ENCODE measurements at regions not wholly inside any gene's neighbourhood (a gene's known extent, or its start where the extent isn't known, plus 50 kb on each side); places are given as distances from the start of the nearest gene placed in this dataset.

DNA sequence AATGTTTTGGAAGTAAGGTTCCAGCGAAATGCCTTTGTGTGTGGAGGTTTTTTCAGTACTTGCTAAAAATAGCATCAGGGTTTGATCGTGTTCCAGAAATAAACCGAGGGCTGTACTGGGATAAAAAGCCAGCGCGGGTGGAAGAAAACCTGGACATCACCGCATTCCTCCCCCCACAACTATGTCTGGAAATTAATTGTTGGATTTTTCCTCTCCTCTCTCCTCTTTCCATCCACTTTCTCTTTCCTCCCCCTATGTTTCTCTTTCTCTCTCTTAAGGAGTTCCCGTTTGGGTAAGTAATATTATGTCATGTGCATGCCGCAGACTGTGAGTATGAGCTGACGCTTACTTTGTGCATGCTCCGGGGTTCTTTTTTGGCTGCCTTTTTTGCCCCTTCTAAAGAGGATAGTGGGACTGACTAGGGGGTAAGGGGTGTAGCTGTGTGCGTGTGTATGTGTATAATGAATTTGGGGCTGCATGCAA is 104.2 kb upstream of the HSD17B12 start:
- DNase-seq = no peak

DNA sequence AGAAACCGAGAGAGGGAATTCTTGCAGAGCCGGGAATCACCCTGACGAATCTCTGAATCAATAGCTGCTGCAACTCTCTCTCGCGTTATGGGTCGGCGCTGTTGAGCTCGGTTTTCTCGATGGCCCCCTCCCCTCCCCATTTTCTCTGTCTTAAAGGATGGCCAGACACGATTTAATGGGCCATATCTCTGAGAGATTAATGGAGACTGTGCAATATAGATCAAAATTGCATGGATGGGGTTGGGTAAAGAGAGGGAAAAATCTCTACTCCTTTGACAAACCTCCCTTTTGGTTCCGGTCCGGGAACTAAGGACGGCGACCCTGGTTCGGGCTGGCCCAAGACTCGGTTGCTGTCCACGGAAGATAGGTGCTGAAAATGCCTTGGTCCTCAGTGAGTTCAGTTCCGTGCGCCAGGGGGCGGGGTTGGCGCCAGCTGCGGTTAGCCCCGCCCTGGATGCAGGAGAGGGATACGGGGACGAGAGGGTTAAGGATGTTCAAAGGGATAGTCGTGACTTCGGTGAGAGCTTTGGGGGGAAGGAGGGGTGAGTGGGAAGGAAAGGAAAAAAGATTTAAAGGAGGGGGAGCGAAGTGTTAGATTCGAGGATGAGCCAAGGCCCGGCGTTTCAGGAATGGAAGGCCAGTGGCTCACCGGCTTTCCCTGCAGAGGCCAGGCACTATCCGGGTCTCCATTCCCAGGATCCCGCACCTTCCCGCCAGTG is 103.6 kb upstream of the HSD17B12 start:
- DNase-seq = no peak

DNA sequence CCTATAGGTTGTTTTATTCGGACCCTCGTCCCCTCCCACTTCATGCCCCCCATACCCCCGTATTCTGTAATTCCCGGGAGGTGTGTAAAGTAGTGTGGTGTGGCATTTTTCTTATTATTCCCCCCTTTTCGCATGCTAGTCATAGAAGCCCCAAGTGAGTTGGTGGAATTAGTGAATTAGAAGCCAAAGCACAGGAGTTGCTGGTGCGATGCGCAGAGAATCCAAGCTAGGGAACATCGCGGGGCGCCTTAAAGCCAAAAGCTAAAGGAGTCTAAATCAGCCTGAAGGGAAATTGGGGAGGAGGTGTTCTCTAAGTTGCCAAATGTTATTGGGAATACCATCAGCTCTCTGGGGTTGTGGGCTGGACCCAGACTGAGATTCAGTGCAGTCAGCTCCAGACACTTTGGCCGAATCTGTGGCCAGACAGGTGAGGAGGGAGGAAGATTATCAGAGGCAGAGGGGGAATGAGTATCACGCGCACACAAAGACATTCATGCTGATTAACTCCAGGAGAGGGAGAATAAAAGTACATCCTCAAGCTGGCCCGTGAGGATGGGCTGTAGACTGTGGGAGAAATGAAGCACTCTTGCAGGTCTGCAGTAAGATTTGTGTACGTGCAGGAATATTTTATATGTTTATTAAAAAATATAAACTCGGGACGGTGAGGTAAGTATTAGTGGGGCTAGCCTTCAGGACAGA is 102.8 kb upstream of the HSD17B12 start:
- DNase-seq = no peak

DNA sequence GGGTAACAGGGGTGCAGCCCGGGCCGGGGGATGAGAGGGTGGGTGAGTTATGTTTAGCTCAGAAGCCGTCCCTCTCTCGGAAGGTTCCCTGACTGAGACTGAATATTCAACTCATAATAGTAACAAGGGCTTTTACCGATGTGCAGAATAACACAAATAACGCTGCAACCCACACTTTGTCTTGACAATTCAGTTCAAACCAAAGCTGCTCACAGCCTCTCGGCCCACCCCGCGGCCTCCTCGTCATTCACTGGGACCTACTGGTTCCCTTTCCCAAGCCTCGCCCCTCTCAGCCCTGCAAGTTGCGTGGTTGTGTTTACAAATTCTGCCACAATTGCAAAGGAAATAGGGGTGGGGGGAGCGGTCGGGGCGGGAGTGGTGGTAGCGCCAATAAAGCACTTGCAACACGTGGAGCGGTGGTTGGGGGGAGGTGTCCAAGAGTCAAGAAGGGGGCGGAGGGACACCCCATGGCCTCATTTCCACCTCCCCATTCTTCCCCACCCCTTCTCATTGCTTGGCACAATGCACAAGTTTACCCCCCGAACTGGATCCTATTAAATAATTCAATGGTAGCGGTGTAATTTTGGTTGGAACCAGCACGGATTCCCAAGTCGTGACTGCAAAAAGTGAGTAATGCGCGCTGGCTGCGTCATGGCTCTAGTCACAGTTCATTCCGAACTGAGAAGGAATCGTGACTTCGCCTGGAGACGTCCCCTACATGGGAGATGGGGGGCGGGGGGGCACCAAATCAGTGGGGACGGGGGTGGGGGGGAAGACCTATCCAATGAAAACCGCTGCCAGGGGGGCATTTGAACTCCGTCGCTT is 102.0 kb upstream of the HSD17B12 start:
- DNase-seq = no peak

DNA sequence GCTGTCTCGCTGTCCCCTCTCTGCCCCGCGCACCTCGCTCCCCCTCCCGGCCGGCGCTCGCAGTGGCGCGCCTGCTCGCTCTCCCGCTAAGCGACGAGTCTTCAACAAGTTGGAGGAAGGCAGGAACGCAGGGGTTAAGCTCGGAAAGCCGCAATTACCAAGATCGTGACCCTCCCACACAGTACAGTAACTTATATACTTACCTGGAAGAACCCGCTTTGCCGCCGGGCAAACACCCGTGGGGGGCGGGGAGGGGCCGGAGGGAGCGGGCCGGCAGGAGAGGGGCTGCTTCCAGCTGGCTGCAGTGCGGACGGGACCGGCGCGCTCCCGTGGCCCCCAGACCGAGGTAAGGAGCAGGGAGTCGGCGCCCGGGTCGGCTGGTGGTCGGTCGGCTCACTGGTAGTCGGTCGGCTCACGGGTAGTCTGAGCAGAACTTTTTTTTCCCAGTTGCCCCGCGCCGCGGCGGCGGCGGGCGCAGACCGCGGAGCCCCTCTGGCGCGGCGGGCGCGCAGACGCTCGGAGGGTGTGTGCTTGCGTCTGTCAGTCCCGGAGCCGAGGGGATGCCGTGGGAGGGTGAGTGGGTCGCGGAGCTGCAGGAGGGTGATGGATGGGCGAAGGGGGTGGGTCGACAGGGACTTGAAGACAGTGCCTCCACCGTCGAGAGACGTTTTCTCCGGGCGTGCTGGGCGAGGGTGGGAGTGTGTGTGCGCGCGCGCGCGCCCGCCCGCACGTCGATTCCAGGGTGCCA is 101.2 kb upstream of the HSD17B12 start:
- DNase-seq = no peak

DNA sequence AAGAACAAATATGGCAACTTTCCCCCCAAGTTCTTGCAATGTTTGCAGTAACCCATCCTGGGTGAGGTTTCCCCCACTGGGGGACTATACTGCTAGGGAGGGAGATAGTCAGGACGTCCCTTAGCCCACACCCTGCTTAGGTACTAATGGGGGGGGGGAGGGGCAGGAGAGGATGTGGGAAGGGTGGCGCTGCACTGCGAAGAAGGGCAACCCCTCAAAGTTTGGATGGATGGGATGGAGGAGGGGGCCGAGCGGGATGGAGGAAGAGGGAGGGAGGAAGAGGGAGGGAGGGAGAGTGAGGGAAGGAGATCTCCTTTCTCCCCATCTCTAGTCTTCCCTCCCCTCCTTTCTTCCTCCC is 100.6 kb upstream of the HSD17B12 start:
- no peak for DNase-seq

DNA sequence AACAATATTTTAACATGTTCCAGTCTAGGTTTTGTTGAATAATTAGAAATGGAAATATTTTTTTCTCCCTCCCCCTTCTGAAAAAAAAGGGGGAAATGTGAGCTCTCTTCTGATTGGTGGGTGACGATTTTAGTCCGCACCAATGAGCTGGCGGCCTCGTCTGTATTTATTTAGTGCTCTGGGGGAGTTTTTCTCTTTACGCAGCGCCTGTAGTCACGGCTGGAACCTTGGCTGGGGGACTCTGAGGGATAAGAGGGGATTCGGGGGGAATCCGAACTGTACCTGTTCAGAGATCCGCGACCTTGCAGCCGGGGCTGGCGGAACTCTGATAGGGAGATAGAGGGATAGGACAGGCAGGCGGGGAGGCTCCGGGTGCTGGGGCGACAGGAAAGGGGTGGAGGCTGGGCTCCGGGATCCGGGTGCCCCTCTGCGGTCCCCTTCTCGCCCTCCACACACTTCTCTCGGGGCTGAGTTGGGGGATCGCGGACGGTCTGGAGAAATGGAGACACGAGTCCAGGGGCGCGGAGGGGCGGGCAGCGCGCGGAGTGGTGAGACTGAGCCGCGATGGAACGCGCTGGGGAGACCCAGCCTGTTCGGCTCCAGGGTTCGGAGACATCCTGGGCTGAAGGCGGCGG is 99.7 kb upstream of the HSD17B12 start:
- no peak for DNase-seq

DNA sequence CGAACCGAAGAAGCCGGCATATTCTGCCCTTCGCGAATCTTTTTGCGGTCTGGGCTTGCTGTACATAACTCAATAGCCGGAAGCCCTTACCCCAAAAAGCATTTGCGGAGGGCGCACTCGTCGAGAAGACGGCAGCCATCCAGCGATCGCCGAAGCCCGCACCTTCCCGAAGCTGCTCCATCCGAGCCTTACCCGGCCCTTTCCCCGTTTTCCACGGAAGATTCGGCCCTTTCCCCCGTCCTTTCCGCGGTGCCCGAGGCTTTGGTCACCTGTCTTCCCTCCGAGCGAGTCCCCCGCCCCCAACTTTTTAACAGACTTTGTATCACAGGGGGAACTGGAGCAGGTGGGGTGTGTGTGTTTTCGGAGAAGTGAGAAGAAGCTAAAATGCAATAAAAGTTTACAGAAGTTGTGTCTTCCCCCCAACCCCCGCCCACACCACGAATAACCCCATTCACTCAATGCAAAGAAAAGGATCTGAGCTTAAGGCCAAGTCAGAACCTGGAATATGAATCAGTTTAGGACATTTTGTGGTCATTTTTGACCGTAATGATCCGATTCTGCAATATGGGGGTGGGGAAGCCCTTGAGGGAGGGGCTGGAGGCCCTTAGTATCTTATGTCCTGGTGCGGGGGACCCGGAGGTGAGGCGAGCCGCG is 99.0 kb upstream of the HSD17B12 start:
- DNase-seq = no peak

DNA sequence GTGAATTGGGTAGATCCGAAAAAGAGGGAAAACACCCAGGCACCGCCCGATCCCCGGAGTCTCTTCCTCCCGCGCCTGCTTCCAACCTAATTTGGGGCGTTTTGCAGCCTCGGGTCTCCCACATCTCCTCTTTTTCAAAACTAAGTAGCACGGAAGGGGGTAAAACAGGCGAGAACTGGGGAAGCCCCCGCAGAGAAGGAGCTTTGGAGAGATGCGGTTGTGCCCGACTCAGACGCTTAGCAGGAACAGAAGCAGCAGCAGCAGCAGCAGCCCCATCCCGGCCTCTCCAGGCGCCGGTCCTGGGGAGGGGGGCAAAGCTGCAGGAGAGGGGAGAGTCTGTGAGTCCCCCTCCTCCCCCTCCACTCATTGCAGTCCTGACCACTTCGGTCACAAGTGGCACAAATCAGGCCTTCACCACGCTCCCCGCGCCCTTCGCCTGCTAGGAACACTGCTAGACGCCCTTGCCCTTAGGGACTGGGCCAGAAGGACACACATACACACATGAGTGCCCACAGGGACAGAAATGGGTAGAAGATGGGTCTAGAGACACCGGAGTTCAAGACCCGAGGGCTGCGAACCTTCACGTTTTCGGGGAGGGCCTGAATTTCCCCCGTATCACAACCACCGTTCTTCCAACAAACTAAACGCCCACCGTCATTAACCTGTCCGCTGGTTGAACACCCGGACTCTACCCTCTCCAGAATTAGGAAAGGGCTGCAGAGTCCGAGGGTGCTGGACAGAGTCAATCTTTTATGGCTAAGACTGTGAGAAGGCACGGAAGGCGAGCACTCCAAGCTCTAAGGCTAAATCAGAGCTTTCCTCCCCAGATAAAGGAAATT is 98.3 kb upstream of the HSD17B12 start:
- DNase-seq = no peak

DNA sequence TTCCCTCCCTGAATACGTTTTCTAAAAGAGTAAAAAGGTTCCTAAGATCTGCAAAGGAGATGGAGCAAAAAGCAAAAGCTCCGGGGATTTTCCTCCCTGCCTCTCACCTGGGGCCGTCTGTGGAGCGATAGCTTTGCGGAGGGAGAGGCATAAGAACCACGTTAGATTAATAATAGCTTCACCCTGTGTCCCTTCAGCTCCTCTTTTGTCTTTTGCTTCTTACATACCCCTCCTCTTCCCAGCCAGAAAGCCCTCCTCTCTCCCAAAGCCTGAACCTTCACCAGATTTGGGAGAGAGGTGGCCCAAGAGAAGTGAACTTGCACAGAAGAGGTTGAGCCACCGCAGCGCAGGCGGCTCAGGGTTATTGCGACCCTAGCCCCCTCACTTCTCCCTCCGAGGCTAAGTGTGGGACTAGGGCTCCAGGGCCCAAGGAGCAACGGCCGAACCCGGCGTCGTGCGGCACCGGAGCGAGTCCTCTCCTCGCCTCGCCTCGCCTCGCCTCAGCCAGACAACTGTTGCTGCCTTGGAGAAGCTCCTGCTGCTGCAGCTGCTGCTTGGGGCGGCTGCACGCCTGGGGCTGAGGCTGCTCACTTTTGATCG is 97.6 kb upstream of the HSD17B12 start:
- no peak for DNase-seq

DNA sequence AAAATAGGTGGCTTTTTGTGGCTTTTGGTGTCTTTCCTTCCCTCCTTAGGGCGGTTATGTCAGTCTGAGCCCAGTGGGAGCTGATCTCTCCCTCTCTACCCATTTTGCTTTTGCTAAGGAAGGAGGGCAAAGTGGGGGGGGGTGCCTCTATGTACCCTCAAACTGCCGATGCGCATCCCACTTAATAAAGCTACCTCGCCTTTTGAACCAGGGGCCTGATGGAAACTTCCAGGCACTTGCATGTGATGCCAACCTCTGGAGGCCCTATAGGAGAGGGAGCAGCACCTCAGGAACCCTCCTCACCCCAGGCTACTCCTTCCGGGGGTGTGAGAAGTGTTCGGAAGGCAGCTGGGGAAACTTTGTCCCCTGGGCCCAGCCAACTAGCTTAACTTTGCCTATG is 97.0 kb upstream of the HSD17B12 start:
- DNase-seq = no peak

DNA sequence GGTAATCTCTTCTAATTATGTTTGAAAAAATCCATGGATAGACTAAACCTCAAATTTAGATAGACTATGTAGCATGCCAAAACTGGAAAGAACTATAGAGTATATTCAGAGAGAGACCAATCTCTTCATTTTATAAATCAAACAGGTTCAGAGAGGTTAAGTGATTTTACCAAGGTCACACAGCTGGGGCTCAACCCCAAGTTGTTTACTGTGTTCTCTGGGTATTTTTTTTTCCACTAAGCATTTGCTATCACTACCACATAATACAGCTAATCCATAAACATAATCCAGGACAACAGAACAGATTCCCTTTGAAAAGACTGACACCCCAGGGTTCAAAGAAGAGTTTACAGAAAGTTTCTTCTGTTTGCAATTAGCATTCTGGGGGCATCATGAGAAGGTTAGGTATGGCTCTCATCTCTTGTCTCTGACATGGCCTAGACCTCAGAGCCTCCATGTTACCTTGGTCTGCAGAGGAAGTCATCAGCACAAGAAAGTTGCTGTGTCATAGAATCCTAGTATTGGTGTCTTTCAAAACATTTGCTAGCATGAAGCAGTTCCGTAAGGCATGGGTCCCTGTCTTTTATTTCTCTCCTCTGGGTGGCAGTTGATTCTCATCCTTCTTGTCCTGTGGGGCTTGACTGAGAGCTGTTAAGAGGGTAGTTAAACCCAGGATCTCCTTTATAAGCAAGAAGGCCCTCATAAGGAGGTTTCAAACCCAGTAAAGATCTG is 94.5 kb upstream of the HSD17B12 start:
- no peak for DNase-seq

DNA sequence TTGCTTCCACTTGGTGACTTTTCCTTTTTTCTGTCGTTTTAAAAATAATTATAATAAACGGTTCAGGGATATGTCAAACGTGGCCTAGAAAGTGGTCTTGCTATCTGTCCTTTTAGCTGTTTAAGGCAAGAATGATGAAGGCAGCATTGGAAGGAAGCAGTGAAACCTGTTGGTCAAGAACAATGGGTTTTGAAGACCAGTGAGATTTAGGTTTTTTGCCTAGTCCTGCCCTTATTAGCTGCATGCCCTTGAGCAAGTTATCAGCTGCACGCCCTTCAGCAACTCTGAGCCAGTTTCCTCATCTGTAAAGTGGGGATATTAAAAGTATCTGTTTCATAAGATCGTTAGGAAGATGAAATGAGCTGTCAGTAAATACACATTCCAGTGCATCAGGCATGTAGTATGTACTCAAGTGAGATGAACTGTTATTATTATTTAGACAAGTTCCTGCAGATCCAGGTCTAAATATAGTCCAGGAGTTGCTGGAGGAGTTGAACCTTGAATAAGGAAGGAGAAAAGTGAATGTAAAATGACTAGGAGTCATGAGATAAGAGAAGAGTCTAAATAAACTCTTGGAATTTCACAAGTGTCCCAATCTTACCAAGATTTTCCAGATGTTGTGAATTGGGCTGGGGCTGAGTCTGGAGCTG is 90.8 kb upstream of the HSD17B12 start:
- no peak for DNase-seq

DNA sequence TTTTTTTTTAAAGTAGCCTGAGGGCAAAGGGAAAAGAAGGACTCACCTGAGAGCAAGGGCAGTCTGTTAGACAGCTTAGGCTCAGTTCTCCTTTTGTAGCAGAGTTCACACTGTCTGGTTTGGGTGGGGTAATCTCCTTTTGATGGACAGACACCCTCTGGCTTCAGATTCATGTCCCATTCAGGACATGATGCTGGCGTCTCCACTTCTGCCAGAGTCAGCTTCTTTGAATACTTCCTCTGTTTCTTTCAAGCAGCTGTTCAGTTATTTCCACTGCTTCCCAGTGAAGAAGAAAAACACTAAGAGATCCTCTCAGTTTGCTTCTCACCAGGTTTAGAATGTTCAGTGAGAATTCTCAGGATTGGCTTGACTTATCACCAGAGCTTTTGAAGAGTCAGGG is 79.0 kb upstream of the HSD17B12 start:
- no peak for DNase-seq

DNA sequence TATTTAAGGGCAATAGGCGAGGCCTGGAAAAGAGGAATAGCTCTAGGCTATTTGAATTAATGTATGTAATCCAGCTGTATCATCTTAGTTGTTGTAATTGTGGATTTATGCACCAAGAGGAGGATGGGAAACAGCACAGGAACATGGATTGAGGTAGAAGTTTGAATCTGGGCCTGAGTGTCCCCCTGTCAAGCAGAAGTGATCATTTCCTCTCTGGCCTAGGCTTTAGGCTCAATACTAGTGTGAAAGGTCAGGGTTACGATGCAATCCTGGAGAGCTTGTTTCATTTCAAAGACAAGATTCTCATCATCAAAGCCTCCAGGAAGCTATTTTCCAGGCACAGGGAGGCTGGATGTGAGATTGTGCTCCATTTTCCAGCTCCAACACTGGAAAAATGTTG is 77.9 kb upstream of the HSD17B12 start:
- DNase-seq = no peak

DNA sequence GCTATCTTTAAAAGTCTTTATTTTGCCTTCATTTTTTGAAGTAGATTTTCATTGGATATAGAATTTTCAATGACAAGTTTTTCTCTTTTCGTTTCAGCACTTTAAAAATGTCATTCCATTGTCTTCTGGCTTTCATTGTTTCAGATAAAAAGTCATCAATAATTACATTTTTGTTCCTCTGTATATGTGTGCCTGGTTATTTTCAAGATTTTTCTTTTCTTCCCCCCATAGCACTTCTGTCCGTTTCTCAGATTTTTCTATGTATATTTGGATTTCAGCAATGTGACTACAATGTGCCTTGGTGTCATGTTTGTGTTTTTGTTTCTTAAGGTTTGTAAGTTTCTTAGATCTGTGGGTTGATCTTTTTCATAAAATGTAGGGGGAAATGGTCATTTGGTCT is 66.3 kb upstream of the HSD17B12 start:
- no peak for DNase-seq

DNA sequence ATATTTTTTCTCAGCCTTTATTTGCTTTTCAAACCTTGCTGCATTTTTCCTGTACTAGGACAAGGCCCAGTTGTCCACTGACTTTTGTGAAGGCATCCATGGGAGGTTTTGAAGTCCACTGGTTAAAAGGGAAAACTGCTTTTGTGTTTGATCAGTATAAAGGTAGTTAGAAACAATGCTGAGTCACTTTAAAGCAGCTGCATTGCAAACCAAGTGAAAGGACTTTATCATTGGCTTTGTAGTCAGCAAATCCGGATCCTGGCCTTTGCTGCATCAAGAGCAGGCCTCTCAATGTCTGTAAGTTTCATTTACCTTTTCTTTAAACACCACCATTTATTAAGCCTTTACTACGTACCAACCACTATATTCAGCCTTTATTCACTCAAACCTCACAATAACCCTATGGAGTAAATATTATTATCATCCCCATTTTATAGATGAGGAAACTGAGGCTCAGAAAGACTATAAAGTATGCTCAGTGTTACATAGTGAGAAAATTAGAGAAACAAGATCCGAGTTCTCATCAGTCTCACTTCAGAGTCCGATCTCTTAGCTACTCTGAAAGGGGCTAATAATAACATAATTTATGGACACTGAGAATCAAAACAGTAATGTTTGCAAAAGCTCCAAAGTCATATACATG is 60.6 kb upstream of the HSD17B12 start:
- no peak for DNase-seq

DNA sequence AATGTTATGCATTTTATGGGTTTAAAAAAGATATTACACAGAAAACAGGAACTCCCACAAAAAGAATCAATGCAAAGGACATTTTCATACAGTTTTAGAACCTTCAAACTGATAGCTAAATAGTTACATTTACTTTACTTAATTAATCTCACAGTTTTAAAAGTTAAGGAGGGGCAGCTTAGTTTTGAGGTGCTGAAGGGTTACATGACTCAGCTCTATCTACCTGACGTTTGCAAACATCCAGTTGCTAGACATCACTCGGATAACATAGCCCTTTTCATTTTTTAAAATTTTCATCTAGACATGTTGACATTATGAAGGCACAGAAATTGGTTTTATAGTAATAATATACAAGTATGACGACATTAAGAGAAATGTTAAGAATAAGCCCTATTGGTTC is 53.7 kb upstream of the HSD17B12 start:
- DNase-seq = no peak
